NCI-H128 (cell line): ENCODE measurements at regions not wholly inside any gene's neighbourhood (a gene's known extent, or its start where the extent isn't known, plus 50 kb on each side); places are given as distances from the start of the nearest gene placed in this dataset.
"Not testable (repeated sequence)": the region's sequence is repeated elsewhere in the genome, so short reads cannot be mapped to it uniquely, and the experiment has no call there.

Source experiments
- DNase-seq: peaks from one replicate; lab custom pipeline; 2025; ENCODE audit not compliant: unreplicated experiment; lab: John Stamatoyannopoulos, UW

- no peak for DNase-seq
These were observed 201.0 kb upstream of the PTBP2 start for GRCh38 chr1:96520579-96520947.

DNA sequence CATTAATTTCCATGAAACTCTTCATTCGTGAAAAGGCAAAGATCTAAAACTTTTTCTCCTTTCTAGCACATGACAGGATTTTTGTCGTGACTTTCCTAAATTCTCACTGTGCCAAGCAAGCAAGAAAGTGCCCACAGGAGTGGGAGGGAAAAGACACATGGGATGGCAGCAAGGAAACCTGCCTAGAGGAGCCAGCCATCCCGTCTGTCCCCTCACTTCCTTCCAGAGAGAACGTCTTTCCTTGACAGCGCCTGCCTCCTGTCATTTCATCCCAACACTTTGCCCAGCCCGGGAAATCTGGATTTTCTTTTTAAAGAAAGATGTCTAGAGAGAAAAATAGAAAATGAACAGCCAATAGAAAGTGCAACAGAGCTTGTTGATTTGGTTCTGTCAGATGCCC lies 200.6 kb upstream of the PTBP2 start:
- no peak for DNase-seq

GRCh38 chr1:96521994-96522760 lies 199.4 kb upstream of the PTBP2 start:
- no peak for DNase-seq

- no peak for DNase-seq
These were observed 198.7 kb upstream of the PTBP2 start for GRCh38 chr1:96522927-96523326.

GRCh38 chr1:96524100-96524499 lies 197.5 kb upstream of the PTBP2 start:
- no peak for DNase-seq

- DNase-seq = no peak
These were observed 195.7 kb upstream of the PTBP2 start for GRCh38 chr1:96525657-96526557.

GRCh38 chr1:96528672-96529071 lies 192.9 kb upstream of the PTBP2 start:
- not testable (repeated sequence) for DNase-seq

- no peak for DNase-seq
These were observed 187.8 kb upstream of the PTBP2 start for GRCh38 chr1:96533820-96534219.

DNA sequence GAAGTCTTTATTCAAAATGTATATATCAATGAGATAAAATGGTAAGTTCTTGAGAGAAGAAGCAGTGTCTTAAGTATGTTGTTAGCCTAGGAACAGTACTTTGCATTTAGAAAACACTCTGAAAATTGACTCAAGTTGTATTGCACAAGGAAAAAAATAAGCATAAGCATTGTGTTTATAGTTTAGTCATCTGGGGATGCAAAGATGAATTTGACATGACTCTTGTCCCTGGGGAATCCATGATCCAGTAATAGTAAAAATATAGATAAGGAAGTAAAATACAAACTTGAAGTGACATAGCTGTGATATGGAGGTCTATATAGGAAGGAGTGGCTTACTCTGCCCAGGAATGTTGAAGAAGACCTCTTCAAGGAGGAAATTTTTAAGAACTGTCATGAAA lies 185.0 kb upstream of the PTBP2 start:
- no peak for DNase-seq

DNA sequence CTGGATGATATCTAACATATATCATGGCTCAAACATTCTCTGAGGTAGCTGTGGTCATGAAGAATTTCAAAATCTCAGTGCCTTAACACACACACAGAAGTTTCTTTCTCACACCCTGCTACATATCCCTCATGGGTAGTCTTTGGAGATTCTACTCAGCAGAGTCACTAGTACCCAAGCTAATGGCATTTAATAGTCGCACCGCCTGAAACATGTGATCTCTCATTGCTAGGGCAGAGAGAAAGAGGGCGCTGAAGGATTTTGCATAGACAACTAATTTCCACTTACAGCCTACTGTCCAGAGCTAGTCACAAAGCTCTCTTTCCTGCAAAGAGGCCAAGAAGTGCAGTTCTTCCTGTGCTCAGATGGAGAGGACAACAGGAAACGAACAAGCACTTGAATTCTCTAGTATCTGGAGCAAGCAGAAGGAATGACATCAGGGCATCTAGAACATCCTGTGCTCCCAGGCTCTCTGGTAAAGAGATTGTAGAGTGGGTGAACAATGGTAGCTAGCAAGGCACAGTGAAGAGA lies 183.4 kb upstream of the PTBP2 start:
- no peak for DNase-seq

DNA sequence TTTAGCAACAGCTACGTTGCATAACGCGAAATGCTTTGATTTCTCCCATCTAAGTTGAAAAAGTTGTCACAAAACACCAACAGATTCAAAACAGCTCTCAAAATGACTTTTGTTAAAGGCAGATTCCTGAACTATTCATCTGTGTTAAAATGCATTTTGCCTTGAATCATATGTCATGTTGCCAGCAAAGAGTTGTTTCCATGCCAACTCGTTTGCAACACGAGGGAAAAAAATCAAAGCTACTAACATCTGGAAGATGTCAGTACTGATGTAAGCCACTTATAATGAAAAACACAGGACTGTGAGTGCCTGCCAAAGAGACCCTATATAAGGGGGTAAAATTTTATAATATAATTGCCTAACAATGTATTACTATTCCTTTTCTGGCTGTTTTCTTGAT lies 182.7 kb upstream of the PTBP2 start:
- no peak for DNase-seq

DNA sequence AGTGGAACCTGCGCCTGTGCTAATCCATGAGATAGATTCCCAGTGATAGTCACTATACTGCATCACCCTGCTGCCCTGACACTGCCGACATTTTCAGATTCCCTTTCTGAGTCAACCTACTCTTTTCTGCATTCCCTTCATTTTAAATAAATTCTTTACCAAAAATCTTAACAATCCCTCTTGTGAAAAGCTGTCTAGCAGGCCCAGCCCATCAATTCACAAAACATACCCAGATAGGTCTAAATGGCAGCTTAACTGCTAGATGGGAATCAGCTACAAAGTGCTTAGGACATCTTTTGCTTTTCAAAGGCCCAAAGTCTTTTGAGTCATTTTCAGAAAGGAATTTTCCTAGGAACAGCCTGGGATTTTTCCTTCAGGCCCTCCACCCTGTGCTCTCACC lies 180.1 kb upstream of the PTBP2 start:
- no peak for DNase-seq

- DNase-seq = no peak
These were observed 177.3 kb upstream of the PTBP2 start for GRCh38 chr1:96544051-96544830.

- DNase-seq = no peak
These were observed 176.8 kb upstream of the PTBP2 start for GRCh38 chr1:96544831-96545221.

- no peak for DNase-seq
These were observed 175.5 kb upstream of the PTBP2 start for GRCh38 chr1:96545935-96546656.

- no peak for DNase-seq
These were observed 171.5 kb upstream of the PTBP2 start for GRCh38 chr1:96550061-96550460.

- DNase-seq = no peak
These were observed 169.1 kb upstream of the PTBP2 start for GRCh38 chr1:96552451-96552850.

GRCh38 chr1:96553811-96554210 lies 167.8 kb upstream of the PTBP2 start:
- DNase-seq = no peak

GRCh38 chr1:96554364-96554763 lies 167.2 kb upstream of the PTBP2 start:
- no peak for DNase-seq

GRCh38 chr1:96557336-96557735 lies 164.2 kb upstream of the PTBP2 start:
- no peak for DNase-seq

DNA sequence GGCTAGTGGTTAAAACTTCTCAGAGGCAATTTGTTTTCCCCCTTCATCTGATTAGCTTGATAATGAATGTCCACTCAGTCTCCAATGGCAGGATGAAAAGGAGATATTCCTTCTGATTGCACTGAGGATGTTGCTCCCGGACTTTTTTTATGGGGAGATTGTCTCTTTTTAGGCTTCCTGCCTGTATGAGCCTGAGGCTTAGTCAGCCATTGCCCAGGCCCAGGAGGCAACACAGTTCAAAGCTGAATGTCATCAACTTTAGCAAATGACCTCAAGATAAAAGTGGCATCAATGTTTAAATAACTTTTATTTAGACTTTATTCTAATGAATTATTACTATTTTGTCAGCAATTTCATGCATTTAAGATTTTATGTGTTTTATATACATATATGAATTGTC lies 162.9 kb upstream of the PTBP2 start:
- DNase-seq = no peak
